Natural killer cell treated with Interleukin-12 subunit alpha and Interleukin-12 subunit beta and Interleukin-15 and Interleukin-18, amount 100 ng/mL, for 72 hours (primary cell): ENCODE measurements at regions not wholly inside any gene's neighbourhood (a gene's known extent, or its start where the extent isn't known, plus 50 kb on each side); places are given as distances from the start of the nearest gene placed in this dataset.
A peak's percentile ranks its signal among the peaks of the same experiment; 100 is the strongest.
"Not testable (repeated sequence)": the region's sequence is repeated elsewhere in the genome, so short reads cannot be mapped to it uniquely, and the experiment has no call there.

Experiments used
- ATAC-seq, 2 donors: fragments of 150-1000 bp; cut with Tn5 transposase in 1 of 2; sonication (Bioruptor Pico), chemical (Tn5 transposase) in 1 of 2; 2 replicates each; pipeline ENCODE4 v1.10.0; 2021
- DNase-seq: peaks from one replicate; pipeline ENCODE4 v3.0.0; 2022; ENCODE audit warnings: low spot score
- H3K27ac Mint-ChIP-seq, 2 donors: 1 replicate in 1 of 2; 2 replicates in 1 of 2; pipeline ENCODE4 v1.8.0; 2022; ENCODE audit warnings: mixed read lengths in 2 of 2, mild to moderate bottlenecking in 1 of 2, moderate library complexity in 1 of 2
- H3K27me3 Mint-ChIP-seq, 2 donors: 1 replicate in 1 of 2; 2 replicates in 1 of 2; pipeline ENCODE4 v1.8.0; 2022; ENCODE audit warnings: mixed read lengths in 2 of 2
- H3K36me3 Mint-ChIP-seq: one replicate; pipeline ENCODE4 v1.8.0; 2022; ENCODE audit warnings: mixed read lengths
- H3K4me1 Mint-ChIP-seq, 2 donors: 1 replicate in 1 of 2; 2 replicates in 1 of 2; pipeline ENCODE4 v1.8.0; 2022; ENCODE audit warnings: low read depth in 2 of 2, mixed read lengths in 2 of 2, mild to moderate bottlenecking in 1 of 2
- H3K4me3 Mint-ChIP-seq: one replicate; pipeline ENCODE4 v1.8.0; 2022; ENCODE audit warnings: mixed read lengths
- H3K9me3 Mint-ChIP-seq: 2 replicates; pipeline ENCODE4 v1.8.0; 2022; ENCODE audit warnings: mixed read lengths

GRCh38 chr6:27604986-27605385 lies 132.1 kb upstream of the ZNF184 start:
- H3K27ac Mint-ChIP-seq: no peak overlapping the region
- no peak for ATAC-seq

GRCh38 chr6:27601668-27602254 lies 128.9 kb upstream of the ZNF184 start:
- no peaks in the 10 kb centered on the region for H3K9me3 Mint-ChIP-seq
- H3K4me3 Mint-ChIP-seq: peak overlapping the region; percentile 66
- H3K36me3 Mint-ChIP-seq: peaks cover 14% of the 10 kb centered on the region
- peaks cover 49 to 63% of the 10 kb centered on the region in 2 donors for H3K27me3 Mint-ChIP-seq
- no peak for DNase-seq
- peak in 1 of 2 donors; percentile 49 for ATAC-seq
- H3K27ac Mint-ChIP-seq: peak overlapping the region in 1 of 2 donors; percentile 67
- H3K4me1 Mint-ChIP-seq: peaks cover 4 to 13% of the 10 kb centered on the region in 2 donors

More at GRCh38 chr6:27604986-27605385, 132.1 kb upstream of the ZNF184 start:
- H3K27me3 Mint-ChIP-seq: peaks cover 35 to 55% of the 10 kb centered on the region in 2 donors
- peaks cover 4 to 13% of the 10 kb centered on the region in 2 donors for H3K4me1 Mint-ChIP-seq
- DNase-seq: no peak
- no peaks in the 10 kb centered on the region for H3K9me3 Mint-ChIP-seq
- H3K4me3 Mint-ChIP-seq: no peak overlapping the region
- peaks cover 14% of the 10 kb centered on the region for H3K36me3 Mint-ChIP-seq

- DNase-seq (no peak), ATAC-seq (peak in 1 of 2 donors; percentile 54)
- H3K36me3 Mint-ChIP-seq: peaks cover 14% of the 10 kb centered on the region
- no peaks in the 10 kb centered on the region for H3K9me3 Mint-ChIP-seq
- no peak overlapping the region for H3K27ac Mint-ChIP-seq
- peaks cover 45 to 58% of the 10 kb centered on the region in 2 donors for H3K27me3 Mint-ChIP-seq
- peaks cover 4 to 9% of the 10 kb centered on the region in 2 donors for H3K4me1 Mint-ChIP-seq
- H3K4me3 Mint-ChIP-seq: peak overlapping the region; percentile 27
These were observed 127.1 kb upstream of the ZNF184 start for GRCh38 chr6:27599859-27600532.

- DNase-seq, ATAC-seq, H3K9me3 Mint-ChIP-seq, H3K36me3 Mint-ChIP-seq, H3K4me1 Mint-ChIP-seq, H3K27ac Mint-ChIP-seq, H3K4me3 Mint-ChIP-seq: not testable (repeated sequence)
- peaks cover 34 to 44% of the 10 kb centered on the region in 2 donors for H3K27me3 Mint-ChIP-seq
These were observed 124.2 kb upstream of the ZNF184 start for GRCh38 chr6:27597031-27597567.

- no peak for DNase-seq
- no peak for ATAC-seq
- no peaks in the 10 kb centered on the region for H3K9me3 Mint-ChIP-seq
- no peaks in the 10 kb centered on the region for H3K36me3 Mint-ChIP-seq
- no peak overlapping the region for H3K27ac Mint-ChIP-seq
- H3K27me3 Mint-ChIP-seq: peaks cover 25 to 38% of the 10 kb centered on the region in 2 donors
- no peak overlapping the region for H3K4me3 Mint-ChIP-seq
- H3K4me1 Mint-ChIP-seq: no peaks in the 10 kb centered on the region
These were observed 121.0 kb upstream of the ZNF184 start for GRCh38 chr6:27593861-27594260.

GRCh38 chr6:27593200-27593818 lies 120.4 kb upstream of the ZNF184 start:
- no peak for DNase-seq
- Mint-ChIP-seq H3K9me3 (no peaks in the 10 kb centered on the region), H3K36me3 (no peaks in the 10 kb centered on the region), H3K4me3 (no peak overlapping the region), H3K27me3 (peaks cover 26 to 32% of the 10 kb centered on the region in 2 donors), H3K27ac (no peak overlapping the region), H3K4me1 (no peaks in the 10 kb centered on the region)
- ATAC-seq: no peak

GRCh38 chr6:27592481-27593199 lies 119.7 kb upstream of the ZNF184 start:
- Mint-ChIP-seq H3K9me3 (no peaks in the 10 kb centered on the region), H3K4me3 (no peak overlapping the region), H3K36me3 (no peaks in the 10 kb centered on the region), H3K27ac (no peak overlapping the region), H3K4me1 (no peaks in the 10 kb centered on the region), H3K27me3 (peaks cover 27 to 32% of the 10 kb centered on the region in 2 donors)
- DNase-seq: no peak
- ATAC-seq: peak; percentile 89 to 98

- ATAC-seq (no peak), DNase-seq (no peak)
- Mint-ChIP-seq H3K4me1 (no peaks in the 10 kb centered on the region), H3K27me3 (peaks cover 24 to 34% of the 10 kb centered on the region in 2 donors), H3K36me3 (no peaks in the 10 kb centered on the region), H3K27ac (no peak overlapping the region), H3K9me3 (no peaks in the 10 kb centered on the region), H3K4me3 (no peak overlapping the region)
These were observed 119.0 kb upstream of the ZNF184 start for GRCh38 chr6:27591699-27592480.

GRCh38 chr6:27585316-27585715 lies 112.4 kb upstream of the ZNF184 start:
- ATAC-seq, H3K4me1 Mint-ChIP-seq, H3K36me3 Mint-ChIP-seq, DNase-seq, H3K27ac Mint-ChIP-seq, H3K4me3 Mint-ChIP-seq, H3K9me3 Mint-ChIP-seq: not testable (repeated sequence)
- peaks cover 49 to 64% of the 10 kb centered on the region in 2 donors for H3K27me3 Mint-ChIP-seq

- H3K36me3 Mint-ChIP-seq: no peaks in the 10 kb centered on the region
- DNase-seq (no peak), ATAC-seq (no peak)
- peaks cover 0 to 6% of the 10 kb centered on the region in 2 donors for H3K4me1 Mint-ChIP-seq
- no peak overlapping the region for H3K27ac Mint-ChIP-seq
- H3K9me3 Mint-ChIP-seq: no peaks in the 10 kb centered on the region
- H3K4me3 Mint-ChIP-seq: no peak overlapping the region
- peaks cover 54 to 64% of the 10 kb centered on the region in 2 donors for H3K27me3 Mint-ChIP-seq
These were observed 111.4 kb upstream of the ZNF184 start for GRCh38 chr6:27584326-27584725.

GRCh38 chr6:27582928-27583725 lies 110.2 kb upstream of the ZNF184 start:
- peak in 1 of 2 donors; percentile 62 for ATAC-seq
- Mint-ChIP-seq H3K9me3 (no peaks in the 10 kb centered on the region), H3K27me3 (peaks cover 55 to 75% of the 10 kb centered on the region in 2 donors), H3K4me1 (peaks cover 0 to 6% of the 10 kb centered on the region in 2 donors), H3K4me3 (peak overlapping the region; percentile 62), H3K27ac (peak overlapping the region; percentile 54 to 85), H3K36me3 (no peaks in the 10 kb centered on the region)
- DNase-seq: no peak

- Mint-ChIP-seq H3K27ac (no peak overlapping the region), H3K4me1 (peaks cover 0 to 6% of the 10 kb centered on the region in 2 donors), H3K9me3 (no peaks in the 10 kb centered on the region), H3K27me3 (peaks cover 41 to 68% of the 10 kb centered on the region in 2 donors), H3K36me3 (no peaks in the 10 kb centered on the region), H3K4me3 (no peak overlapping the region)
- no peak for DNase-seq
- no peak for ATAC-seq
These were observed 107.1 kb upstream of the ZNF184 start for GRCh38 chr6:27579973-27580372.
